PC-3 (cell line): ENCODE measurements at regions not wholly inside any gene's neighbourhood (a gene's known extent, or its start where the extent isn't known, plus 50 kb on each side); places are given as distances from the start of the nearest gene placed in this dataset.
"Not testable (repeated sequence)": the region's sequence is repeated elsewhere in the genome, so short reads cannot be mapped to it uniquely, and the experiment has no call there.

Source experiments
- ATAC-seq: fragments of 200-7000 bp; cut with Tn5 transposase; 2 replicates; pipeline ENCODE4 v1.9.1; 2020; ENCODE audit warnings: mild to moderate bottlenecking, moderate library complexity
- BruUV-seq: library from RNA; stranded (reverse); fragments of 400-500 nt; replicated peaks from 2 replicates; lab custom pipeline; 2021; lab: Mats Ljungman, UMichigan
- CTCF ChIA-PET: fragments of 300-600 bp; sonication (Branson Sonifier 250); formaldehyde crosslinking; loops from one replicate; lab custom pipeline; 2022; ENCODE audit warnings: antibody characterized with exemption; lab: Charles Lee
- POLR2A ChIA-PET: fragments of 300-600 bp; sonication (Branson Sonifier 250); formaldehyde crosslinking; loops from one replicate; lab custom pipeline; 2022; ENCODE audit warnings: antibody characterized with exemption; ENCODE audit not compliant: unreplicated experiment; lab: Charles Lee
- DNase-seq: peaks from one replicate; pipeline ENCODE4 v3.0.0-alpha.2; 2015
- H2AFZ ChIP-seq: fragments of 300-600 bp; sonication (generic); 2 replicates; pipeline ENCODE4 v1.6.0; 2016; ENCODE audit warnings: antibody characterized with exemption, low read length
- H3F3A ChIP-seq: fragments of 300-600 bp; sonication (generic); one replicate; pipeline ENCODE4 v1.6.0; 2017; ENCODE audit warnings: antibody characterized with exemption, low read length, control low read depth, mild to moderate bottlenecking; ENCODE audit not compliant: unreplicated experiment
- H3K27ac ChIP-seq: fragments of 300-600 bp; sonication (generic); 2 replicates; pipeline ENCODE4 v1.5.1; 2016; ENCODE audit warnings: mild to moderate bottlenecking, low read length
- H3K27me3 ChIP-seq: fragments of 300-600 bp; sonication (generic); 2 replicates; pipeline ENCODE4 v1.6.1; 2016; ENCODE audit warnings: low read length, mixed read lengths
- H3K36me3 ChIP-seq: fragments of 300-600 bp; sonication (generic); 2 replicates; pipeline ENCODE4 v1.6.1; 2016; ENCODE audit warnings: low read depth, mixed run types, low read length, mixed read lengths
- H3K4me1 ChIP-seq: fragments of 300-600 bp; sonication (generic); 2 replicates; pipeline ENCODE4 v1.5.1; 2016; ENCODE audit warnings: low read length; ENCODE audit not compliant: insufficient read depth
- H3K4me2 ChIP-seq: fragments of 300-600 bp; sonication (generic); 2 replicates; pipeline ENCODE4 v1.6.0; 2016; ENCODE audit warnings: low read length
- H3K4me3 ChIP-seq: fragments of 300-600 bp; sonication (generic); 2 replicates; pipeline ENCODE4 v1.5.1; 2016; ENCODE audit warnings: mild to moderate bottlenecking, low read length, mixed read lengths
- H3K79me2 ChIP-seq: fragments of 300-600 bp; sonication (generic); 2 replicates; pipeline ENCODE4 v1.6.1; 2017; ENCODE audit warnings: low read length, mixed read lengths
- H3K9ac ChIP-seq: fragments of 300-600 bp; sonication (generic); 2 replicates; pipeline ENCODE4 v1.6.0; 2016; ENCODE audit warnings: mild to moderate bottlenecking, low read length
- H3K9me2 ChIP-seq: fragments of 300-600 bp; sonication (generic); replicated peaks from 2 replicates; pipeline ENCODE4 v1.6.1; 2016; ENCODE audit warnings: mixed run types, low read length, mixed read lengths
- H3K9me3 ChIP-seq: fragments of 300-600 bp; sonication (generic); 2 replicates; pipeline ENCODE4 v1.6.1; 2016; ENCODE audit warnings: low read length, mixed read lengths
- H4K20me1 ChIP-seq: fragments of 300-600 bp; sonication (generic); 2 replicates; pipeline ENCODE4 v1.6.1; 2016; ENCODE audit warnings: low read length, mixed read lengths
- CTCF ChIP-seq: fragments of 300-600 bp; sonication (generic); conservative IDR thresholded peaks from 2 replicates; pipeline ENCODE4 v1.5.1; 2017; ENCODE audit warnings: antibody characterized with exemption, low read depth, mild to moderate bottlenecking, low read length
- EZH2 ChIP-seq: fragments of 300-600 bp; sonication (generic); IDR thresholded peaks from one replicate; pipeline ENCODE4 v1.6.1; 2017; ENCODE audit warnings: antibody characterized with exemption, mild to moderate bottlenecking, low read length; ENCODE audit not compliant: unreplicated experiment
- EZH2phosphoT487 ChIP-seq: fragments of 300-600 bp; sonication (generic); IDR thresholded peaks from 2 replicates; pipeline ENCODE4 v1.6.1; 2018; ENCODE audit warnings: mild to moderate bottlenecking, antibody characterized with exemption, low read length, borderline replicate concordance
- intact Hi-C: fragments of 100-400 bp; cut with micrococcal nuclease; formaldehyde crosslinking; loops from 2 replicates; pipeline ENCODE4 v1.9.0; 2023

GRCh38 chr2:21782866-21783265 is 659.1 kb downstream of the TDRD15 start:
- CTCF ChIA-PET: no interaction called here
- no peaks in the 10 kb centered on the region for H3K79me2 ChIP-seq
- no peaks in the 10 kb centered on the region for H3K36me3 ChIP-seq
- H3K4me1 ChIP-seq: no peaks in the 10 kb centered on the region
- no peak overlapping the region for H2AFZ ChIP-seq
- H3K4me3 ChIP-seq: no peak overlapping the region
- H3K27ac ChIP-seq: no peak overlapping the region
- no peak for TF ChIP-seq CTCF
- no peak for TF ChIP-seq EZH2phosphoT487
- no peak for TF ChIP-seq EZH2
- H3K9me2 ChIP-seq: no peaks in the 10 kb centered on the region
- DNase-seq (no peak), ATAC-seq (no peak)
- no peak overlapping the region for H3K4me2 ChIP-seq
- no peaks in the 10 kb centered on the region for H3F3A ChIP-seq
- POLR2A ChIA-PET: no interaction called here
- H4K20me1 ChIP-seq: no peaks in the 10 kb centered on the region
- H3K9ac ChIP-seq: no peak overlapping the region
- H3K9me3 ChIP-seq: peaks cover 12% of the 10 kb centered on the region; the same call in 1 of the 2 replicates
- intact Hi-C loops: no loop called here
- no peaks in the 10 kb centered on the region for H3K27me3 ChIP-seq
- no TSS peak for BruUV-seq

DNA sequence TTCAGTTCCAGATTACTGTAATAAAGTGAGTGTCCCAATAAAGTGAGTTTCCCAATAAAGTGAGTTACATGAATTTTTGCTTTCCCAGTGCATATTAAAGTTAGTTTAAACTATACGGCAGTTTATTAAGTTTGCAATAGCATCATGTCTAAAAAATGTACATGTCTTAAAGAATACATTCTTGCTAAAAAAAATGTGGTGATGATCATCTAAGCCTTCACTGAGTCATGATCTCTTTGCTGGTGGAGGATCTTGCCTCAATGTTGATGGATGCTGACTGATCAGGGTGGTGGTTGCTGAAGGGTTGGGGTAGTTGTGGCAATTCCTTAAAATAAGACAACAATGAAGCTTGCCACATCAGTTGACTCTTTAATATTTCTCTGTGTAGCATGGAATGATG is 664.2 kb downstream of the TDRD15 start:
- no peaks in the 10 kb centered on the region for H3K79me2 ChIP-seq
- H3K4me2 ChIP-seq: no peak overlapping the region
- no peak overlapping the region for H2AFZ ChIP-seq
- 0 out of 2 replicates have a peak, but pooled peaks cover 3% of the 10 kb centered on the region for H3K9me3 ChIP-seq
- H3K27ac ChIP-seq: no peak overlapping the region
- no peaks in the 10 kb centered on the region for H3K27me3 ChIP-seq
- intact Hi-C loops: no loop called here
- H3K4me1 ChIP-seq: no peaks in the 10 kb centered on the region
- no peaks in the 10 kb centered on the region for H3F3A ChIP-seq
- no peaks in the 10 kb centered on the region for H3K36me3 ChIP-seq
- no peaks in the 10 kb centered on the region for H3K9me2 ChIP-seq
- no peak overlapping the region for H3K4me3 ChIP-seq
- BruUV-seq: no TSS peak
- ATAC-seq: no peak
- POLR2A ChIA-PET: no interaction called here
- DNase-seq: no peak
- no peak overlapping the region for H3K9ac ChIP-seq
- no peak for TF ChIP-seq EZH2
- TF ChIP-seq CTCF: no peak
- no peak for TF ChIP-seq EZH2phosphoT487
- CTCF ChIA-PET: no interaction called here
- no peaks in the 10 kb centered on the region for H4K20me1 ChIP-seq

- H3K9ac ChIP-seq, H3K79me2 ChIP-seq, H4K20me1 ChIP-seq, CTCF ChIA-PET, H3K9me2 ChIP-seq, H2AFZ ChIP-seq, H3K27me3 ChIP-seq, H3K36me3 ChIP-seq, intact Hi-C loops, H3K27ac ChIP-seq, H3K4me2 ChIP-seq, DNase-seq, H3K9me3 ChIP-seq, H3F3A ChIP-seq, POLR2A ChIA-PET, BruUV-seq, H3K4me1 ChIP-seq, H3K4me3 ChIP-seq, ATAC-seq: not testable (repeated sequence)
Observed at GRCh38 chr2:21790311-21790710, 666.5 kb downstream of the TDRD15 start.
